ENCODE measurements at regions not wholly inside any gene's neighbourhood (a gene's known extent, or its start where the extent isn't known, plus 50 kb on each side); places are given as distances from the start of the nearest gene placed in this dataset.

DNA sequence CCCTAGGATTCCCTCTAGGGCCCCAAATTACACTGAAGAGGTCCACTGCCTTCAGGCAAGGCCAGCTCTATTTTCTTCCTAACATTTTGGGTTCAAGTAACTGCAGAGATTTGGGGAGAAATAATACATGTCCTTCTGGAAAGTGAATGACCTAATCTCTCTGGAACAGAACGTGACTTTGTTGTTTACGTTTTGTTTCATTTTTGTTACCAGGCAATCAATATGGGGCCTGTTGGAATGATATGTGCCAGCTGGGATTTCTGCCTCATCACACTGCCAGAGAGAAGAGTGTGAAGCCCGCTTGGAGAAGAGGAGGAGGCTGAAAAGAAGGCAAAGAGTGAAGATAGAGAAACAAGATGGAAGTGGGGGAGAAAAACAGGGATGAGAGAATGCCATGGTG is 116.7 kb downstream of the FASLG start:
- Histone ChIP-seq H3K9ac (ENCODE audit: low read depth, low read length) (no peak overlapping the region), H3K27ac (ENCODE audit: insufficient read depth, low read length) (no peak overlapping the region), H3K27me3 (ENCODE audit: control insufficient read depth, insufficient read depth, low read length) (no peaks in the 10 kb centered on the region; the same call in 1 of the 2 replicates), H3K4me2 (ENCODE audit: low read depth, low read length) (no peak overlapping the region), H3K56ac (ENCODE audit: extremely low read depth, insufficient read depth, low read length) (no peak overlapping the region), H4K5ac (ENCODE audit: low read depth, low read length) (no peak overlapping the region), H4K8ac (ENCODE audit: low read depth in 2 of 2, low read length in 2 of 2) (no peak overlapping the region), H3K14ac (replicated peaks; ENCODE audit: low read depth, low read length) (no peak overlapping the region; the same call in 1 of the 2 replicates), H4K91ac (ENCODE audit: insufficient read depth, low read depth, low read length) (no peak overlapping the region), H3K4me3 (ENCODE audit: insufficient read depth, low read depth, low read length) (no peak overlapping the region), H2BK120ac (ENCODE audit: low read depth, low read length) (no peak overlapping the region), H2BK15ac (ENCODE audit: low read depth, low read length) (no peak overlapping the region), H3K4me1 (ENCODE audit: control insufficient read depth, insufficient read depth, low read length) (0 out of 2 replicates have a peak, but pooled peaks cover 1% of the 10 kb centered on the region), H3K4ac (ENCODE audit: low read depth, low read length) (no peak overlapping the region), H3K9me3 (ENCODE audit: control insufficient read depth, insufficient read depth, low read length) (no peaks in the 10 kb centered on the region), H2BK20ac (ENCODE audit: low read depth, low read length) (no peak overlapping the region), H3K18ac (ENCODE audit: low read depth, low read length) (no peak overlapping the region; the same call in 1 of the 2 replicates), H3K36me3 (ENCODE audit: control insufficient read depth, insufficient read depth, low read length) (no peaks in the 10 kb centered on the region), H2AK9ac (replicated peaks; ENCODE audit: low read depth, low read length, poor library complexity) (no peak overlapping the region), H2BK5ac (ENCODE audit: low read depth, low read length, poor library complexity, severe bottlenecking) (no peak overlapping the region), H2AK5ac (ENCODE audit: low read depth, low read length) (no peak overlapping the region), H4K20me1 (ENCODE audit: insufficient read depth, low read length) (no peaks in the 10 kb centered on the region), H3K9me1 (ENCODE audit: insufficient read depth, low read length) (no peaks in the 10 kb centered on the region), H3K79me1 (ENCODE audit: low read depth in 1 of 2, low read length in 2 of 2) (no peaks in the 10 kb centered on the region), H2AFZ (replicated peaks; ENCODE audit: low read length, poor library complexity) (no peak overlapping the region), H3K23ac (ENCODE audit: low read depth, low read length) (no peak overlapping the region)
- in situ Hi-C loops (cut with MboI; ENCODE audit: low sequenced_read_pairs): no loop called here
- no TSS peak for BruUV-seq (replicated peaks)
- CTCF ChIA-PET: no interaction called here
- DNase-seq (peak; percentile 15), ATAC-seq (ENCODE audit: low read depth) (peak; percentile 42; the same call in 1 of the 2 replicates)
- TF ChIP-seq SMC3 (IDR thresholded peaks at IDR 0.05; ENCODE audit: low read depth, low read length) (no peak), CEBPB (IDR thresholded peaks at IDR 0.05; ENCODE audit: low read depth, low read length) (no peak), MXI1 (IDR thresholded peaks at IDR 0.05; ENCODE audit: borderline replicate concordance, low read depth, low read length) (no peak), NFE2L2 (IDR thresholded peaks at IDR 0.05; ENCODE audit: low read depth, low read length) (no peak), BHLHE40 (IDR thresholded peaks at IDR 0.05; ENCODE audit: low read depth, low read length) (no peak), RCOR1 (IDR thresholded peaks at IDR 0.05; ENCODE audit: insufficient replicate concordance, low read length) (no peak), MAFK (IDR thresholded peaks at IDR 0.05; ENCODE audit: low read depth, low read length) (no peak), FOS (IDR thresholded peaks at IDR 0.05; ENCODE audit: low read depth, low read length) (no peak), RAD21 (IDR thresholded peaks at IDR 0.05; ENCODE audit: low read length) (no peak), CTCF (conservative IDR thresholded peaks at IDR 0.05; ENCODE audit: low read depth, low read length) (no peak), MAZ (IDR thresholded peaks at IDR 0.05; ENCODE audit: borderline replicate concordance, low read depth, low read length) (no peak), USF2 (IDR thresholded peaks at IDR 0.05; ENCODE audit: low read depth, low read length) (no peak), RFX5 (IDR thresholded peaks at IDR 0.05; ENCODE audit: low read depth, low read length) (no peak), CHD1 (IDR thresholded peaks at IDR 0.05; ENCODE audit: low read depth, low read length) (no peak), POLR2A (IDR thresholded peaks at IDR 0.05; ENCODE audit: low read depth, low read length) (no peak)
- TF ChIP-seq, protein P1, sequence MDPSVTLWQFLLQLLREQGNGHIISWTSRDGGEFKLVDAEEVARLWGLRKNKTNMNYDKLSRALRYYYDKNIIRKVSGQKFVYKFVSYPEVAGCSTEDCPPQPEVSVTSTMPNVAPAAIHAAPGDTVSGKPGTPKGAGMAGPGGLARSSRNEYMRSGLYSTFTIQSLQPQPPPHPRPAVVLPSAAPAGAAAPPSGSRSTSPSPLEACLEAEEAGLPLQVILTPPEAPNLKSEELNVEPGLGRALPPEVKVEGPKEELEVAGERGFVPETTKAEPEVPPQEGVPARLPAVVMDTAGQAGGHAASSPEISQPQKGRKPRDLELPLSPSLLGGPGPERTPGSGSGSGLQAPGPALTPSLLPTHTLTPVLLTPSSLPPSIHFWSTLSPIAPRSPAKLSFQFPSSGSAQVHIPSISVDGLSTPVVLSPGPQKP (IDR thresholded peaks at IDR 0.05; ENCODE audit: borderline replicate concordance, low read depth, low read length): no peak
- POLR2A ChIA-PET (ENCODE audit: unreplicated experiment): no interaction called here
- dilution Hi-C loops (cut with HindIII; ENCODE audit: low sequenced_read_pairs, unreplicated experiment): no loop called here
- WGBS, 2 experiments (ENCODE audit: extremely low coverage in 2 of 2, insufficient read length in 1 of 2): 50% methylated on average over 1 of the region's 3 CpGs; no CpG with 5 or more reads in 1 of the 2 experiments
- intact Hi-C loops (cut with micrococcal nuclease): no loop called here

Data from IMR-90 (cell line).